ENCODE measurements at regions not wholly inside any gene's neighbourhood (a gene's known extent, or its start where the extent isn't known, plus 50 kb on each side); places are given as distances from the start of the nearest gene placed in this dataset.
A peak's percentile ranks its signal among the peaks of the same experiment; 100 is the strongest.
"Not testable (repeated sequence)": the region's sequence is repeated elsewhere in the genome, so short reads cannot be mapped to it uniquely, and the experiment has no call there.

DNA sequence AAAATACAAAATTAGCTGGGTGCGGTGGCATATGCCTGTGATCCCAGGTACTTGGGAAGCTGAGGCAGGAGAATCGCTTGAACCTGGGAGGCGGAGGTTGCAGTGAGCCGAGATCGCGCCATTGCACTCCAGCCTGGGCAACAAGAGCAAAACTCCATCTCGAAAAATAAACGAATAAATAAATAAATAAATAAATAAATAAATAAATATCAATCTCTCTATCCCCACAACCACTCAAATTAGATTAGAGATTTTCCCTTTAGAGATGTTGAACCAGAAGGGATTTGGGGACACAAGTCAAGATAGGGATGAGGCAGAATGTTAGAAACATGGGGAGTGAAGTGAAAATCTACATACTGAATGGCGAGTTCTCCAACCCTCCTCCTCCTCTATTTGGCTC, 82.5 kb upstream of the TBCA start:
- H3K4me1 ChIP-seq (ENCODE audit: control insufficient read depth, insufficient read depth, low read length); H3K9me3 ChIP-seq (ENCODE audit: control insufficient read depth, insufficient read depth, low read length); H4K20me1 ChIP-seq (ENCODE audit: insufficient read depth, low read length); H3K4ac ChIP-seq (ENCODE audit: low read depth, low read length); intact Hi-C loops (cut with micrococcal nuclease); H3K36me3 ChIP-seq (ENCODE audit: control insufficient read depth, insufficient read depth, low read length); H3K4me3 ChIP-seq (ENCODE audit: insufficient read depth, low read depth, low read length); H3K27ac ChIP-seq (ENCODE audit: insufficient read depth, low read length); H2BK20ac ChIP-seq (ENCODE audit: low read depth, low read length); H3K9me1 ChIP-seq (ENCODE audit: insufficient read depth, low read length); H3K79me1 ChIP-seq (ENCODE audit: low read depth in 1 of 2, low read length in 2 of 2); in situ Hi-C loops (cut with MboI; ENCODE audit: low sequenced_read_pairs); H4K8ac ChIP-seq (ENCODE audit: low read depth in 2 of 2, low read length in 2 of 2); DNase-seq; H2AK9ac ChIP-seq (replicated peaks; ENCODE audit: low read depth, low read length, poor library complexity); H2BK120ac ChIP-seq (ENCODE audit: low read depth, low read length); BruUV-seq (replicated peaks); H4K91ac ChIP-seq (ENCODE audit: insufficient read depth, low read depth, low read length); H3K4me2 ChIP-seq (ENCODE audit: low read depth, low read length); CTCF ChIA-PET; H3K27me3 ChIP-seq (ENCODE audit: control insufficient read depth, insufficient read depth, low read length); H3K9ac ChIP-seq (ENCODE audit: low read depth, low read length); H3K56ac ChIP-seq (ENCODE audit: extremely low read depth, insufficient read depth, low read length); H3K23ac ChIP-seq (ENCODE audit: low read depth, low read length); H2BK15ac ChIP-seq (ENCODE audit: low read depth, low read length); H2AK5ac ChIP-seq (ENCODE audit: low read depth, low read length); H3K18ac ChIP-seq (ENCODE audit: low read depth, low read length); H4K5ac ChIP-seq (ENCODE audit: low read depth, low read length); H2BK5ac ChIP-seq (ENCODE audit: low read depth, low read length, poor library complexity, severe bottlenecking); dilution Hi-C loops (cut with HindIII; ENCODE audit: low sequenced_read_pairs, unreplicated experiment); H2AFZ ChIP-seq (replicated peaks; ENCODE audit: low read length, poor library complexity); ATAC-seq (ENCODE audit: low read depth); POLR2A ChIA-PET (ENCODE audit: unreplicated experiment): not testable (repeated sequence)
- H3K14ac ChIP-seq (replicated peaks; ENCODE audit: low read depth, low read length) = 0 out of 2 replicates have a peak overlapping the region, but pooled peaks have one; percentile 15
- WGBS, 2 experiments (ENCODE audit: extremely low coverage in 2 of 2, insufficient read length in 1 of 2) = no CpG with 5 or more reads among the region's 9 CpGs

Data from IMR-90 (cell line).